NCI-H510A treated with DMSO at 0.1 percent for 48 hours (cell line): ENCODE measurements at regions not wholly inside any gene's neighbourhood (a gene's known extent, or its start where the extent isn't known, plus 50 kb on each side); places are given as distances from the start of the nearest gene placed in this dataset.
"Not testable (repeated sequence)": the region's sequence is repeated elsewhere in the genome, so short reads cannot be mapped to it uniquely, and the experiment has no call there.

Experiments
- DNase-seq: peaks from one replicate; lab custom pipeline; 2025; lab: John Stamatoyannopoulos, UW

DNA sequence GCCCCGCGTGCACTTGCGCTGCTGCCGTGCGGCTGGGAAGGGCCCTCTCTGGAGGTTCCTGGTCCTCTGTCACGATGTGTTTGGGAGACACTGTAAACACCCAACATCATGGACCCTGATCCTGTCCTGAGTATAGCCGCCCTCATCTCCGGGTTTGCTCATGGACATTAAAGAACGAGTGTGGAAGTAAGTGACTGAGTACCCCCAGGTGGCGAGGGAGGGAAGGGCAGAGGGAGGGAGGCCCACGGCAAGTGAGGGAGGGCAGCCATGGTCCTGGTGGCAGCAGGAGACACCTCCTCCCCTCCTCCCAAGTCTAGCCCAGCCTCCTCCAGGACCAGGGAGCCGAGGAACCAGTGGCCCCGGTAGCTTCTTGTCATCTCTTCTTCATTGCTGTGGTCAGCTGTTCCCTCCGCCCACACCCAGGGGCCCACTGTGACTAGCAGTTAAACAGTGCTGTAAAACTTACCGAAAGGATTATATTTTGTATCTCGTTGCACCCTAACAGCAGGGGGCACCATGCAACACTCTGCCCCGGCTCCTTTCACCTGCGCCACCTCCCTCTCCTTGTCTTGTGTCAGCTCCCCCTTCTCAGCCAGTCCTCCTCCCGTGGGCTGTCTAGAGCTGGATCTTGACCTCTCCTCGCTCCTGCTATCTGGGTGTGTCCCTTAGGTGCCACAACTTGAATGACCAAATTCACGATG lies 566.5 kb upstream of the B3GAT1 start:
- DNase-seq = no peak

DNA sequence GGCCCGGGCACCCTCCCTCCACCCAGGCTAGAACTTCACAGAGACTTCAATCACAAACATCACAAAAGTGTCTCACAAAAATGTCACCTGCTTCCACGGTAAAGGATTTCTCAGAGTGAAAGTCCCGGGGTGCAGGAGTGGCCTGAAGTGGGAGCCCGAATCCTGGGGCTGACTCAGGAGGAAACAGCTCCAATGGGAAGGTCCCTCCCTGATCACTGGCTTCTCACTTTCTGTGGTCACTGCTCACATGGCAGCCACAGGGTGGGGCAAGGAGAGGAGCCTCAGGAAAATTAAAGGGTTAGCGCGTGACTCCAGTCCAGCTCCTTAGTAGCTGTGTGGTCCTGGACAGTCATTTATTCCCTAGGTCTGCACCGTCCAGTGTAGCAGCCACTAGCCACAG lies 564.5 kb upstream of the B3GAT1 start:
- DNase-seq = no peak

DNA sequence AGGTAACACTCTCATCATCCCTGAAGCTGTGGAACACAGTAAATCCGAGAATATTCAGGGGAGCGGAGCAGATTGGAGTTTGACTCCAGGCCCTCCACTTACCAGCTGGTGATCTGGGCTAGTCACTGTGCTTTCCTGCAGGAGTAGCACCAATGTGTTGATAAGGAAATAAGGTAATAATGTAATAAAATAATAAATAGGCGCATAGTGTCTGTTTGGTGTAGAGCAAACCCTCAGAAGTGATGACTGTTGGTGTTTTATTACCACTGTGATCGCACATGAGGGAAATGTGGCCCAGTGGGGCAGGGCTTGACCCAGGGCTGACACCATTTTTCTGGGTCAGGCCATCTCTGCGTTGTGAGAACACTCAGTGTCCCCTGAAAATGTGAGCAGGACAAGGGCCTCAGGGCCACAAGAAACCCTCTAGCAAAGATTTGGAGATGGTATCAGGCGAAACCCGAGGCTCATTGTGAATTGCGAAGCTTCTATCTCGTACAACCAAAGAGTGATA lies 563.9 kb upstream of the B3GAT1 start:
- no peak for DNase-seq

DNA sequence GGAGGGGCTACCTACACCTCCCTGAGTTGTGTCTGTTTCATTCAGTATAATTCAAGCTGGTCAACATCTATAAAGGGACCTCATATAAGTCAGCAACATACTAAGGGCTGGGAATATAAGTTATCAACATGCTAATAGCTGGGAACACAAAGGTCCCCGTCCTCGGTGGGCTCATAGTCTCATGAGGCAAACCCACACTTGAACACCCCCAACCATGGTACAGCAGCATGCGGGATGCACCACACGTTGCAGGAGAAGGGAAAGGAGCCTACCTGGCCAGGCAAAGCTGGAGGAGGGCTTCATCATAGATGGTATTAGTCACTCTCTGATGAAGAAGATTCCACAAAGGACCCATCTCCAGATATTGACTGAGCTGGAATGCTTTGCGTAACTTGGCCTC lies 561.8 kb upstream of the B3GAT1 start:
- no peak for DNase-seq

DNA sequence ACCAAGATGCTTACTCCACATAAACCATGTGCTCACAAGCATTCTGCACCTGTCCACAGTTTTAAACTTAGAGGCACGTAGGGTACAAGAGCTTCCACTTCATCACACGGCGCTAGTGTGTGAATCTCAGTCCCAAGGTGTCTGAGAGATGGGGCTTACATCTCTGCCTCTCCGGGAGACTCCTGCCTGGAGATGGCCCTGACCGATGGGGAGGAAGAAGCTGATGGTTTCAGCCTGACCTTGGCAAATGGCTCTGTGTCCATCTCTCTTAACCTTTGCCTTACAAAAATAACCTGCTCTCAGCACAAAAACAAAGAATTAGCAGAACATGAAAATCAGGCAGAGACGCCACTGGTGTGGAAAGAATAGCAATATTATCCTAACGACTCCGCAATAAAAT lies 559.3 kb upstream of the B3GAT1 start:
- no peak for DNase-seq

DNA sequence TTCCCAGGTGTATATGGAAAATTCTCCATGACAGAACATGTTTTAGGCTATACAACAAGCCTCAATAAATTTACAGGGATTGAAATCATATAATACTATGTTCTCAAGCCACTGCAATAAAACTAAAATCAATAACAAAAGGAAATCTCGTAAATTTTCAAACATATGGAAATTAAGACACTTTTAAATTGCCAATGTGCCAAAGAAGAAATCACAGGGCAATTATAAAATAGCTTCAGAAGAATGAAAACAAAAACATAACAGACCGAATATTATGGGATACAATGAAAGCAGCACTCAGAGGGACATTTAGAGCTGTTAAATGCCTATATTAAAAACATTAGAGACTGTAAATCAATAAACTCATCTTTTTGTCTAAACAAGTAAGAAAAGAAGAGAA lies 555.7 kb upstream of the B3GAT1 start:
- no peak for DNase-seq

DNA sequence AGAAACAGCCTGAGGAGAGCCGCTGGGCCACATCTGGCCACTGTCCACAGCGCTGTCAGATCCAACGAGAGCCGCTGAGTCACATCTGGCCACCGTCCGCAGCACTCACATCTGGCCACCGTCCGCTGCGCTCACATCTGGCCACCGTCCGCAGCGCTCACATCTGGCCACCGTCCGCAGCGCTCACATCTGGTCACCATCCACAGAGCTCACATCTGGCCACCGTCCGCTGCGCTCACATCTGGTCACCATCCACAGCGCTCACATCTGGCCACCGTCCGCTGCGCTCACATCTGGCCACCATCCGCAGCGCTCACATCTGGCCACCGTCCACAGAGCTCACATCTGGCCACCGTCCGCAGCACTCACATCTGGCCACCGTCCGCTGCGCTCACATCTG lies 549.3 kb upstream of the B3GAT1 start:
- DNase-seq = not testable (repeated sequence)

DNA sequence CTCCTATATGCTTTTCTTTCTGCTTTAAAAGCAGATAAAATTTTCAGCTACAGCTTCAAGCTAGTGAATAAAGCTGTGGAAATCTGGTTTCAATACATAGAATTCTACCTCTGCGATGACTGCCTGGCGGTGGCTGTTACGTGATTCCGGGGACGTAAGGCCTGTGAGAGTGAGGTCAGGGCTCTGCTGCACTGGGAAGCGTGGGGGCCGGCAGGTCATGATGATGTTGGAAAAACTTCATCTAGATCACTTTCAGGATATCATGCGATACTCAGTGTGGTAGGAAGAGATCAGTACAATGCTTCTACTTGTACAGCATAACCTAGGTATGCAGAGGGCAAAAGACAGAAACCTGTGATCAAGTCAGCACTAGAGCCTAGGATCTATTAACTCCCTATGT lies 546.8 kb upstream of the B3GAT1 start:
- DNase-seq = no peak

DNA sequence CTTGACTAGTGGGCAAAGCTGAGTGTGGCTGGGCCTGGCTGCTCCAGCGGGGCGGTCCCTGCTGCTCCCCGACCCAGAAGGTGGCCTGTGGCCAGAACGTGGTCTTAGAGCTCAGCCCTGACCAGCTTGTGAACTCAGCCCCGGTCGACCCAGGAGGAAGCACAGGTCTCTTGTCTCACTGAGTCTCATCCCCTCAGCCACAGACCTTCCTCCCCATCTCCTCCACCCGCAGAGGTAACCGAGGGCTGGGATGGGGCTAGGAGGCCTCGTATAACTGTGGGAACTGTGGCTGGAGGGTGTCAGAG lies 546.2 kb upstream of the B3GAT1 start:
- no peak for DNase-seq

DNA sequence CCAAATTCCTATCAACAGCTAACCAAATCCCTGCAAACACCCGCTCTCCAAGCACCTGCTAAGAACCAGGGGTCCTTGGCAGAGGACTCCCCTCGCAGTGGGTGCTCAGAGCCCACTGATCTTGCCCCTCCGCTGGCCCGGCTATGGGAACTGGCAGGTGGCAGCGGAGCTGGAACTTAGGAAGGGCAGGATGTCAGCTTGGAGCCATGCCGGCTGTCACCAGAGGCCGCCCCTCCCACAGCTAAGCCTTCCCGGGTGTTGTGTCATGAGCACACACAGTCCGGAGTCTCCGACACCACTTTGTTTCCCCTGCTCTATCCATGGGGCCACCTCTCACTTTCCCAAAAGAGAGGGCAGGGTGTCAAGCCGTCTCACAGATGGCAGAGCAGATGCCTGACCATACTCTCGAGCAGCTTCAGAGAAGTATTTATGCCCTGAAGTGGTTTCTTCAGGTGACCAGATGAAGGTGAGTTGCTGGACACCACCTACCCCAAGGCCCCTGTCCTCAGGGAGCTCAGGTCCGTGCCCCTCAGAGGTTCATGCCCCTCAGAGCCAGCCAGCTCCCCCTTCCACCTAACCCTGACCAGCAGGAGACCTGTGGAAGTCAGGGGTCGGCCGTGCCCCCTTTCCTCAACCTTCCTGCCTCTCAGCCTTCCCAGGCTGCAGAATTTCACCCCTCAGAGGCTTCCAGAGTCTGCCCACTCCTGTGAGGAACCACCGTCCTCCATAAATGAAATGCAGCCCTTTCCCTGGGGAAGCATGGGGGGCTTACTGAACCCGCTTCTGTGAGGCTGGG lies 545.7 kb upstream of the B3GAT1 start:
- no peak for DNase-seq

DNA sequence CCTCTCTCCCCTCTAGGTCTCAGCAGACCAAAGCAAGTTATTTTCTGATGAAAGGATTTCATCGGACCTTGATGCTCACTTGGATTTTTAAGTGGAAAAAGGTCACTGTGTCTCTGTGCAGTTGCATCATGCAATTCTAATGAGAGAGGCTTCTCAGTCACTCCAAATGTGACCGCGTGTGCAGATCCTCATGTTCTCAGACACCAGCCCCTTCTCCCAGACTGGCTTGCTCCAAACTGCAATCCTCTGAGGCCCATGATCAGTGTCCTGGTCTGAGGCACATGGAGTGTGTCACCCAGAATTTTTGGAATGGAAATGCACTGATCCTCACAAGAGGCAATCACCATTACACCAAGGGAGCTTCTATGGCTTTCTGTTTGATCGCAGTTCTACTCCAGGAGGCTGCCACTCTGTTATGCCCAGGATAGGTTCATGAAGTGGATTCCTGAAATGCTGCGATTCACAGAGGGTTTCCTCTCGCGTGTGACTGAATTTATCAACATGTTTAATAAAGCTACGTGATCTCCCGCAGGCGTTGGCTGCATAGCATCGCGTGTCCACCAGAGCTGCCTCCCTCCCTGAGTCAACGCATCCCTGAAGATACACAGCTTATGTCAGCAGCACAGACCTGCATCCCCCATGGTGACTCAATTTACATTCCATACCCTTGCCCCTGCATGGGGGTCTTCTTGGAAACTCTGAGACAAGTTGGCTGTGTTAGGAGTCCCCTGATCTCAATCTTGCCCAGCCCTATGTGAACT lies 544.6 kb upstream of the B3GAT1 start:
- no peak for DNase-seq

DNA sequence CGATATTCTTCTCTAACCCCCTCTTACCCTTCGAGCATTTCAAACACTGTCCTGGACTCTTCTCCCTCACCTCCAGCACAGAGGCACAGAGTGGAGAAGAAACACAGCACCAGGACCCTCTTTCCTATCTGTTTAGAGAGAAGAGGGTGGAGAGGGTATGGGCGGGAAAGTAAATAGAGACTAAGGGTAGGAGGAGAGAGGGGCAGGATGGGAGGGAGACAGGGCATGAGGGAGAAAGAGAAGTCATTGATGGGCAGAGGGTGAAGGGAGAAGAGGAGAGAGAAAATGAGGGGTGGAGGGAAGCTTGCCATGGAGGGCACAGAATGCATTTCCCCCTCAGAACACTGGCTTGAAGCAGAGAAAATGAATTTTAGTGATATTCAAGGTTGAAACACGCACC lies 543.9 kb upstream of the B3GAT1 start:
- not testable (repeated sequence) for DNase-seq

DNA sequence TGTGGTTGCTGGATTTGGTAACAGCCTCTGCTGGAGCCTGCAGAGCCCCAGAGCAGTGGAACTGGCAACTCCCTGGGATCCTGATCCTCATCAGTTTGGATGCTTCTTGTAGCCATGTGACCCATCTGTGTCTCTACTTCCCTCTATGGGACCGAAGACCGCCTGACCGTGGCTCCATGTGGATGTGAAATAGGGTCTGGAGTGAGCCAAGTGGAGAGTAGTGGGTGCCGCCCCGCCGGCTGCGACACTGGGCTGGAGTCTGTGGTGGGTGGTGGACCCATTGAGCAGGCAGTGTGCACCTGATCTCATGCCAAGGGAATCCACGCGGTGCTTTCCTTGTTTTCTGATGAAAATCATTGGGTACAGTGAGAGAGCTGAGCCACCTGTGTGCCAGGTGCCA lies 543.2 kb upstream of the B3GAT1 start:
- DNase-seq = no peak

DNA sequence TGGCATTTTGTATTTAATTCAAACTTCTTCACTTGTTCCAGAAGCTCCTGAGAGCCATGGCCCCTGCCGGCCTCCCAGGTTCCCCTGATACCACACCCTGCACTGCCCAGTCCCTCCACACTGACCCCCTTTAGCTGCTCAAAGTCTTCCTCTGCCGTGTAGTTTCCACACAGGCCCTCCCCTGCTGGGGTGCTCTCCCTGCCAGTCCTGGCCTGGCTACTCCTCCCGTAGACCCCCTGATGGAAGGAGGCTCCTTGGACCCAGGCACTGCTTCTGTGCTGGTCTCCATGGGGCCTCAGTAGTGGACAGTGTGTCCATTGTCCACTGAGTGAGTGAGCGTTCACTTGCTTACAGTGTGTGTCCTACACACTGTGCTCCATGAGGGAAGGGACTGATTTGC lies 542.4 kb upstream of the B3GAT1 start:
- not testable (repeated sequence) for DNase-seq

DNA sequence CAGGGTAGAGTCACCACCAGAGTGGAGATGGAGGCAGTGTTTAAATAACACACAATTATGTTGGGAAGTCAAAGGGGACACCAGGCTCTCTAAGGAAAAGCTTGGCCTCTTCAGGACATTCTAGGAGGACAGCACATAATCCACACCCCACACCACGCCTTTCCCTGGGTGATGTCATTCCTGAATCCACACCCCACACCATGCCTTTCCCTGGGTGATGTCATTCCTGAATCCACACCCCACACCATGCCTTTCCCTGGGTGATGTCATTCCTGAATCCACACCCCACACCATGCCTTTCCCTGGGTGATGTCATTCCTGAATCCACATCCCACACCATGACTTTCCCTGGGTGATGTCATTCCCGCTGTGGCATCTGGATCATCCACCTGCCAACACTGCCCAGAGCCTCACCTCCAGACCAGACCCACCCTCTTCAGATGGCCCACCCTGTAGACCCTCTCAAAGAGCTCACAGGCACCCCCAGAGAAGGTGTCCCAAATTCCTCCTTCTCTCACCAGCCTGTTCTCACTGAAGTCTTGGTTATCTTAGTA lies 541.5 kb upstream of the B3GAT1 start:
- not testable (repeated sequence) for DNase-seq

DNA sequence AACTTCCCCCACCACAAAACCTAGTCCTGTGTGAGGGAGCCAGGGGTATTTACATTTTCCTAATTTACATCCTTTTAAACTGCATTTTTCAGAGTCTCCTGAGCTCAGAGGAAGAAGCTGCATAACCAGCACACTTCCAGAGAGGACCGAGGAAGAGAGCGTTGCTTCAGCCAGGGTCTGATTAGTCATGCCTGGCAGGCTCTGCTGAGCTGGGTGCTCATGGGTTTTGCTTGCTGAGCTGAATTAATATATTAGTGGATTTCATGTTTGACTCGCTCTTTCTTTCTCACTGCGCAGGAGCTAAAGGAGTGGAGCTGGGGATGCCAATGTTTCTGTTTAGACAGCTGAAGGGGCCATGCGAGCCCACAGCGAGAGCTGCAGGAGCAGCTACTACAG lies 539.3 kb upstream of the B3GAT1 start:
- DNase-seq = no peak

DNA sequence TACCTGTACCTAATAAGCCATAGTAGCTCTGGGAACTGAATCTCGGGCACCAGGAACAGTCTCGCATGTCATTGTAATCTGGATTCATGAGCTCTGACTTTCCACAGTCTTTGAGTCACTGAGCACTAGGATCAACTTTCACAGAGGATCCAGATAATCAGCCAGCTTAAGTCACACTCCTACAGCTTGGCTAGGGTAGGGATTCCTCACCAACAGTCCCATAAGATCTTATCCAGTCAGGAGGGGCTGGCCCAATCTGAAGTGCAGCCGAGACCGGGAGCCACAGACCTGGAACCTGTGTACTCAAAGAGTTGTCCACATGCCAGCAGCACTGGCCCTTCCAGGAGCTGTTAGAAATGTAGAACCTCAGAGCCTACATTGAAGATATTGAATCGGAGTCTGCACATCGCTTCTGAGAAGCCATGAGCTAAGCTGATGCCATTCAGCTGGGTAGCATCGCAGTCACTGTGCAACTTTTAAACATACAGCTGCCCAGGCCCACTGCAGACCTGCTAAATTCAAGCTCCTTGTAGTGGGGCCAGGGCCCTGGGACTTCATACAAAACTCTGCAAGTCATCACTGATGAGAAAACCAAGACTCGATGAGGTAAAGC lies 538.8 kb upstream of the B3GAT1 start:
- DNase-seq = no peak

DNA sequence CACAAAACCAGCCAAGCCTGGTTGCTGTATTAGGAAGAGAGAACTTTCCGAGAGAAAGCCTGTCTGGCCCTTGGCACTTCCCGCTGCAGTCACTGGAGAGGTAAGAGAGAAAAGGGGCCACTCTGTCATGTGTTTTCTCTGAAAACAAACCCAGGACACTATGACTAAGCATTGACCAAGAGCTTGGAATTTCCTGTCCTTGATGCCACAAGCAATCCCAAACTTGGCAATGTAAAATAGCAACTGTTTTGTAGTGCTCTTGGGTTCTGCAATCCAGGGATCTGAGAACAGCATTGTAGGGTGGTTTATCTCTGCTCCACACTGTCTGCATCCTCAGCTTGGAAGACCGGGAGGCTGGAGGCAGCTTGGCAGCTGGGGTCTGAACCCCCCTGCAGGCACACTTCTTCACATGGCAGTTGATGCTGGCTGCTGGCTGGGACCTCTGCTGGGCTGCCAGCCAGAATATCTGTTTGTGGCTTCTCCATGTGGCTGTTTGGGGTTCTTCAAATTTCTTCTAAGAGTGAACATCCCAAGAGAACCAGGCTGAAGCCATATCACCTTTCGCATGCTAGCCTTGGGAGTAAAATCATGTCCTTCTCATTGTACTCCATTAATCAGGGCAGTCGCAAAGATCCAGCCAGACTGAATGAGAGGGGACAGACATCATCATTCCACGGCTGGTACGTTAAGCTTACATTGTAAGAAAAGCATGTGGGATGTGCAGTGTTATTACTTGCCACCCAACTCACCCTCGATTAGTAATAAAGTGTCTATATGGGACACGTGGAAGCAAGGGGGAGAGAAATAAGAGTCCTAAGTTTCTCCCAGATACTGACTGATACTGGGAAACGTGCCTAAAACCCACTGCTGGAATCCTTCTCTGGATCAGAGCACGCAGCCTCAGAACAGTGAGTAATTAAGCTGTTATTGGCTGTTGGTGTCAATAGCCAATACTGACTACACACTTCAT lies 537.4 kb upstream of the B3GAT1 start:
- no peak for DNase-seq

DNA sequence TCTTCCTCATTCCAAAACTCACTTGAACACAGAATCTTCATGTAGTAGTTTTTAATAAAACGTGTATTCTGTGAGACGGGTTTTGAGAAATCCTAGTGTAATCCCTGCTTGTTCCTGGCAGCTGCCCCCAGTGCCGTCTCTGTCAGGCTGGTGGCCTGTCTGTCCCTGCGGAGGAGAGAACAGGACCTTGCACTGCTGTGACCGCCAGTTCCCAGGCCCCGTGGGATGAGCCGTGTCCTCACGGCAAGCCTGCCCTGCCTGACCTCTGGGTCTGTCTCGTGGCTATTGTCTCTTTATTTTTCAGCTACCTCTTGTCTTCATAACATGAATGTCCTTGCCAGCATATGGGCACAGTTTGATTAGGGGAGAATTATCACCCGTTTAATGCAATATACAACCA lies 535.5 kb upstream of the B3GAT1 start:
- DNase-seq = no peak

DNA sequence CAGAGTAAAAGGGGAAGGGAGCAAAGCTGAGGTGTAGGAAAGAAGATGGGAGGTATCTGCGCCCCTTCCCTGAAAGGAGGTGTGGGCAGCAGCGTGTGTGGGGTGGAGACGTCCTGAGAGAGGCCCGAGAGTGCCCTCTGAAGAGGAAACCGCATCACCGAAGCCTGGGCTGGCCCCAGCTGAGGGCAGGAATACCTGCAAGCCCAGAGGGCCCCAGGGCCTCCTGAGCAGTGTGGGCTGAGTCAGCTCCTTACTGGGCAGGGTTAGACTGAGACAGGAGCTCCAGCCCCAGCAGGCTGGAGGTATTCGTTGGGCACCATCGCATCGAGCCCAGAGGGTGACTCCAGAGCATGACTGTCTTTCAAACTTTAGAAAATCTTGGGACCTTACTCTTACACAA lies 534.0 kb upstream of the B3GAT1 start:
- no peak for DNase-seq

DNA sequence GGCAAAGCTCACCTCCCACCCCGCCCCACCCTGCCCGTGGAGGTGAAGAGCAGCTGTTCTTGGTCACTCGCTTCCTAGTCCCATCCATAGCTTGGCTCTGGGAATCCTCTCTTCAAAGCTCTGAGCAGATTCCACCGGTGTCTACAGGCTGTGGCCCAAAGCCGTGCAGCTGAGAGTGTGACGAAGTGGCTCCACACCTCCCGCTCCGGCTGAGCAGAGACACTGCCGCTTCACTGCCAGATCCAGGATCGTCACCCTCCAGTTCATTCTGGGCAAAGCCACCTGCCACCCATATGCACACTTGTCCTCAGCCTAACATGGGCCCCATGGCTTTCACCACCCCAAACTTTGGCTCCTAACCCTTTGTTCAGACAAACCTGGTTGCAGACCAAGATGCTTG lies 532.9 kb upstream of the B3GAT1 start:
- no peak for DNase-seq
